GM23338 (cell line): ENCODE measurements at regions not wholly inside any gene's neighbourhood (a gene's known extent, or its start where the extent isn't known, plus 50 kb on each side); places are given as distances from the start of the nearest gene placed in this dataset.

Source experiments
- CREB1 ChIP-seq: fragments of 250-450 bp; sonication (Bioruptor Pico); IDR thresholded peaks from 2 replicates; pipeline ENCODE4 v1.5.0; 2020; ENCODE audit warnings: low read depth, mild to moderate bottlenecking, moderate library complexity
- EZH2 ChIP-seq: fragments of 200-600 bp; sonication (generic); IDR thresholded peaks from one replicate; pipeline ENCODE4 v1.8.0; 2017; ENCODE audit warnings: antibody characterized with exemption, mild to moderate bottlenecking, low read depth; ENCODE audit not compliant: unreplicated experiment
- EZH2phosphoT487 ChIP-seq: fragments of 200-600 bp; sonication (generic); IDR thresholded peaks from one replicate; pipeline ENCODE4 v1.8.1; 2018; ENCODE audit warnings: antibody characterized with exemption; ENCODE audit not compliant: unreplicated experiment
- JUNB ChIP-seq: IDR thresholded peaks from one replicate; pipeline ENCODE4 v1.6.1; 2016; ENCODE audit warnings: antibody characterized with exemption; ENCODE audit not compliant: unreplicated experiment
- NANOG ChIP-seq: IDR thresholded peaks from 2 replicates; pipeline ENCODE4 v1.6.1; 2016; ENCODE audit warnings: antibody characterized with exemption, borderline replicate concordance
- POLR2AphosphoS5 ChIP-seq: IDR thresholded peaks from 2 replicates; pipeline ENCODE4 v1.6.1; 2016; ENCODE audit warnings: antibody characterized with exemption, low read depth
- STAT1 ChIP-seq: IDR thresholded peaks from one replicate; pipeline ENCODE4 v1.6.1; 2016; ENCODE audit warnings: antibody characterized with exemption; ENCODE audit not compliant: unreplicated experiment
- ZNF114 ChIP-seq: fragments of 250-450 bp; sonication (Bioruptor Pico); IDR thresholded peaks from 2 replicates; pipeline ENCODE4 v1.5.0; 2020; ENCODE audit warnings: mild to moderate bottlenecking, moderate library complexity
- TF ChIP-seq, protein P1 (sequence below), 2 experiments: fragments of 200-600 bp in 1 of 2; sonication (generic) in 1 of 2; conservative IDR thresholded peaks; 2 replicates each; pipeline versions ENCODE4 v1.5.1 to v1.6.1; 2016 to 2017; ENCODE audit warnings: antibody characterized with exemption in 2 of 2, low read depth in 2 of 2, mild to moderate bottlenecking in 2 of 2, moderate library complexity in 1 of 2
- TF ChIP-seq, protein P2 (sequence below): IDR thresholded peaks from one replicate; pipeline ENCODE4 v1.6.1; 2018; ENCODE audit warnings: antibody characterized with exemption; ENCODE audit not compliant: unreplicated experiment
- TF ChIP-seq, protein P3 (sequence below): fragments of 250-450 bp; sonication (Bioruptor Pico); IDR thresholded peaks from 2 replicates; pipeline ENCODE4 v1.5.0; 2020; ENCODE audit warnings: mild to moderate bottlenecking, moderate library complexity
- TF ChIP-seq, protein P4 (sequence below): IDR thresholded peaks from 2 replicates; pipeline ENCODE4 v1.6.1; 2016; ENCODE audit warnings: antibody characterized with exemption

DNA sequence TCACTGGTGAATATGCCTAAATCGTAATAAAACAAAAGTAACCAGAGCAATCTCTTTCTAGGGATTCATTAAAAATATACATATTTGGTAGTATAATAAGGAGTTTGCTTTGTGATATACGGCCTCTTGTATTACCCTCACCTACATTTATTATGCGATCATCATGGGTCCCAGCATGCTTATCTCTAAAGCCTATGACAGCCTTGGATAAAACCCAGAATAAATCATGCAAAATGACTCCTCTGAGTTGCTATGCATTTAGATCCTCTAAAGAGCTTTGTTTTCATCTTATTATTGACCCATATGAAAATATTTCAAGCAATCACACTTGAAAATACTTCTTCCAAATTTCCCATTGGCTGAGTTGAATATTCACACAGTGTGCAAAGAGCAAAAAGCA lies 432.3 kb downstream of the SUCLG1 start:
- no peak for TF ChIP-seq POLR2AphosphoS5
- TF ChIP-seq, protein P1, sequence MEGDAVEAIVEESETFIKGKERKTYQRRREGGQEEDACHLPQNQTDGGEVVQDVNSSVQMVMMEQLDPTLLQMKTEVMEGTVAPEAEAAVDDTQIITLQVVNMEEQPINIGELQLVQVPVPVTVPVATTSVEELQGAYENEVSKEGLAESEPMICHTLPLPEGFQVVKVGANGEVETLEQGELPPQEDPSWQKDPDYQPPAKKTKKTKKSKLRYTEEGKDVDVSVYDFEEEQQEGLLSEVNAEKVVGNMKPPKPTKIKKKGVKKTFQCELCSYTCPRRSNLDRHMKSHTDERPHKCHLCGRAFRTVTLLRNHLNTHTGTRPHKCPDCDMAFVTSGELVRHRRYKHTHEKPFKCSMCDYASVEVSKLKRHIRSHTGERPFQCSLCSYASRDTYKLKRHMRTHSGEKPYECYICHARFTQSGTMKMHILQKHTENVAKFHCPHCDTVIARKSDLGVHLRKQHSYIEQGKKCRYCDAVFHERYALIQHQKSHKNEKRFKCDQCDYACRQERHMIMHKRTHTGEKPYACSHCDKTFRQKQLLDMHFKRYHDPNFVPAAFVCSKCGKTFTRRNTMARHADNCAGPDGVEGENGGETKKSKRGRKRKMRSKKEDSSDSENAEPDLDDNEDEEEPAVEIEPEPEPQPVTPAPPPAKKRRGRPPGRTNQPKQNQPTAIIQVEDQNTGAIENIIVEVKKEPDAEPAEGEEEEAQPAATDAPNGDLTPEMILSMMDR (conservative IDR thresholded peaks at IDR 0.05; ENCODE audit: low read depth in 2 of 2) = no peak
- no peak for TF ChIP-seq EZH2
- TF ChIP-seq, protein P2, sequence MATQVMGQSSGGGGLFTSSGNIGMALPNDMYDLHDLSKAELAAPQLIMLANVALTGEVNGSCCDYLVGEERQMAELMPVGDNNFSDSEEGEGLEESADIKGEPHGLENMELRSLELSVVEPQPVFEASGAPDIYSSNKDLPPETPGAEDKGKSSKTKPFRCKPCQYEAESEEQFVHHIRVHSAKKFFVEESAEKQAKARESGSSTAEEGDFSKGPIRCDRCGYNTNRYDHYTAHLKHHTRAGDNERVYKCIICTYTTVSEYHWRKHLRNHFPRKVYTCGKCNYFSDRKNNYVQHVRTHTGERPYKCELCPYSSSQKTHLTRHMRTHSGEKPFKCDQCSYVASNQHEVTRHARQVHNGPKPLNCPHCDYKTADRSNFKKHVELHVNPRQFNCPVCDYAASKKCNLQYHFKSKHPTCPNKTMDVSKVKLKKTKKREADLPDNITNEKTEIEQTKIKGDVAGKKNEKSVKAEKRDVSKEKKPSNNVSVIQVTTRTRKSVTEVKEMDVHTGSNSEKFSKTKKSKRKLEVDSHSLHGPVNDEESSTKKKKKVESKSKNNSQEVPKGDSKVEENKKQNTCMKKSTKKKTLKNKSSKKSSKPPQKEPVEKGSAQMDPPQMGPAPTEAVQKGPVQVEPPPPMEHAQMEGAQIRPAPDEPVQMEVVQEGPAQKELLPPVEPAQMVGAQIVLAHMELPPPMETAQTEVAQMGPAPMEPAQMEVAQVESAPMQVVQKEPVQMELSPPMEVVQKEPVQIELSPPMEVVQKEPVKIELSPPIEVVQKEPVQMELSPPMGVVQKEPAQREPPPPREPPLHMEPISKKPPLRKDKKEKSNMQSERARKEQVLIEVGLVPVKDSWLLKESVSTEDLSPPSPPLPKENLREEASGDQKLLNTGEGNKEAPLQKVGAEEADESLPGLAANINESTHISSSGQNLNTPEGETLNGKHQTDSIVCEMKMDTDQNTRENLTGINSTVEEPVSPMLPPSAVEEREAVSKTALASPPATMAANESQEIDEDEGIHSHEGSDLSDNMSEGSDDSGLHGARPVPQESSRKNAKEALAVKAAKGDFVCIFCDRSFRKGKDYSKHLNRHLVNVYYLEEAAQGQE = no peak
- TF ChIP-seq JUNB = no peak
- TF ChIP-seq STAT1 = no peak
- no peak for TF ChIP-seq CREB1 (CRISPR knock-in tag)
- no peak for TF ChIP-seq EZH2phosphoT487
- TF ChIP-seq, protein P3, sequence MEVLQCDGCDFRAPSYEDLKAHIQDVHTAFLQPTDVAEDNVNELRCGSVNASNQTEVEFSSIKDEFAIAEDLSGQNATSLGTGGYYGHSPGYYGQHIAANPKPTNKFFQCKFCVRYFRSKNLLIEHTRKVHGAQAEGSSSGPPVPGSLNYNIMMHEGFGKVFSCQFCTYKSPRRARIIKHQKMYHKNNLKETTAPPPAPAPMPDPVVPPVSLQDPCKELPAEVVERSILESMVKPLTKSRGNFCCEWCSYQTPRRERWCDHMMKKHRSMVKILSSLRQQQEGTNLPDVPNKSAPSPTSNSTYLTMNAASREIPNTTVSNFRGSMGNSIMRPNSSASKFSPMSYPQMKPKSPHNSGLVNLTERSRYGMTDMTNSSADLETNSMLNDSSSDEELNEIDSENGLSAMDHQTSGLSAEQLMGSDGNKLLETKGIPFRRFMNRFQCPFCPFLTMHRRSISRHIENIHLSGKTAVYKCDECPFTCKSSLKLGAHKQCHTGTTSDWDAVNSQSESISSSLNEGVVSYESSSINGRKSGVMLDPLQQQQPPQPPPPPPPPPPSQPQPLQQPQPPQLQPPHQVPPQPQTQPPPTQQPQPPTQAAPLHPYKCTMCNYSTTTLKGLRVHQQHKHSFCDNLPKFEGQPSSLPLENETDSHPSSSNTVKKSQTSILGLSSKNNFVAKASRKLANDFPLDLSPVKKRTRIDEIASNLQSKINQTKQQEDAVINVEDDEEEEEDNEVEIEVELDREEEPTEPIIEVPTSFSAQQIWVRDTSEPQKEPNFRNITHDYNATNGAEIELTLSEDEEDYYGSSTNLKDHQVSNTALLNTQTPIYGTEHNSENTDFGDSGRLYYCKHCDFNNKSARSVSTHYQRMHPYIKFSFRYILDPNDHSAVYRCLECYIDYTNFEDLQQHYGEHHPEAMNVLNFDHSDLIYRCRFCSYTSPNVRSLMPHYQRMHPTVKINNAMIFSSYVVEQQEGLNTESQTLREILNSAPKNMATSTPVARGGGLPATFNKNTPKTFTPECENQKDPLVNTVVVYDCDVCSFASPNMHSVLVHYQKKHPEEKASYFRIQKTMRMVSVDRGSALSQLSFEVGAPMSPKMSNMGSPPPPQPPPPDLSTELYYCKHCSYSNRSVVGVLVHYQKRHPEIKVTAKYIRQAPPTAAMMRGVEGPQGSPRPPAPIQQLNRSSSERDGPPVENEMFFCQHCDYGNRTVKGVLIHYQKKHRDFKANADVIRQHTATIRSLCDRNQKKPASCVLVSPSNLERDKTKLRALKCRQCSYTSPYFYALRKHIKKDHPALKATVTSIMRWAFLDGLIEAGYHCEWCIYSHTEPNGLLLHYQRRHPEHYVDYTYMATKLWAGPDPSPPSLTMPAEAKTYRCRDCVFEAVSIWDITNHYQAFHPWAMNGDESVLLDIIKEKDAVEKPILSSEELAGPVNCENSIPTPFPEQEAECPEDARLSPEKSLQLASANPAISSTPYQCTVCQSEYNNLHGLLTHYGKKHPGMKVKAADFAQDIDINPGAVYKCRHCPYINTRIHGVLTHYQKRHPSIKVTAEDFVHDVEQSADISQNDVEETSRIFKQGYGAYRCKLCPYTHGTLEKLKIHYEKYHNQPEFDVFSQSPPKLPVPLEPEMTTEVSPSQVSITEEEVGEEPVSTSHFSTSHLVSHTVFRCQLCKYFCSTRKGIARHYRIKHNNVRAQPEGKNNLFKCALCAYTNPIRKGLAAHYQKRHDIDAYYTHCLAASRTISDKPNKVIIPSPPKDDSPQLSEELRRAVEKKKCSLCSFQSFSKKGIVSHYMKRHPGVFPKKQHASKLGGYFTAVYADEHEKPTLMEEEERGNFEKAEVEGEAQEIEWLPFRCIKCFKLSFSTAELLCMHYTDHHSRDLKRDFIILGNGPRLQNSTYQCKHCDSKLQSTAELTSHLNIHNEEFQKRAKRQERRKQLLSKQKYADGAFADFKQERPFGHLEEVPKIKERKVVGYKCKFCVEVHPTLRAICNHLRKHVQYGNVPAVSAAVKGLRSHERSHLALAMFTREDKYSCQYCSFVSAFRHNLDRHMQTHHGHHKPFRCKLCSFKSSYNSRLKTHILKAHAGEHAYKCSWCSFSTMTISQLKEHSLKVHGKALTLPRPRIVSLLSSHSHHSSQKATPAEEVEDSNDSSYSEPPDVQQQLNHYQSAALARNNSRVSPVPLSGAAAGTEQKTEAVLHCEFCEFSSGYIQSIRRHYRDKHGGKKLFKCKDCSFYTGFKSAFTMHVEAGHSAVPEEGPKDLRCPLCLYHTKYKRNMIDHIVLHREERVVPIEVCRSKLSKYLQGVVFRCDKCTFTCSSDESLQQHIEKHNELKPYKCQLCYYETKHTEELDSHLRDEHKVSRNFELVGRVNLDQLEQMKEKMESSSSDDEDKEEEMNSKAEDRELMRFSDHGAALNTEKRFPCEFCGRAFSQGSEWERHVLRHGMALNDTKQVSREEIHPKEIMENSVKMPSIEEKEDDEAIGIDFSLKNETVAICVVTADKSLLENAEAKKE (CRISPR knock-in tag) = no peak
- TF ChIP-seq NANOG = no peak
- no peak for TF ChIP-seq ZNF114 (CRISPR knock-in tag)
- TF ChIP-seq, protein P4, sequence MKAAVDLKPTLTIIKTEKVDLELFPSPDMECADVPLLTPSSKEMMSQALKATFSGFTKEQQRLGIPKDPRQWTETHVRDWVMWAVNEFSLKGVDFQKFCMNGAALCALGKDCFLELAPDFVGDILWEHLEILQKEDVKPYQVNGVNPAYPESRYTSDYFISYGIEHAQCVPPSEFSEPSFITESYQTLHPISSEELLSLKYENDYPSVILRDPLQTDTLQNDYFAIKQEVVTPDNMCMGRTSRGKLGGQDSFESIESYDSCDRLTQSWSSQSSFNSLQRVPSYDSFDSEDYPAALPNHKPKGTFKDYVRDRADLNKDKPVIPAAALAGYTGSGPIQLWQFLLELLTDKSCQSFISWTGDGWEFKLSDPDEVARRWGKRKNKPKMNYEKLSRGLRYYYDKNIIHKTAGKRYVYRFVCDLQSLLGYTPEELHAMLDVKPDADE = no peak
